IMR-90 (cell line): ENCODE measurements at regions not wholly inside any gene's neighbourhood (a gene's known extent, or its start where the extent isn't known, plus 50 kb on each side); places are given as distances from the start of the nearest gene placed in this dataset.

Source experiments
- CEBPB ChIP-seq: IDR thresholded peaks from 2 replicates; pipeline ENCODE4 v1.6.1; 2012; ENCODE audit warnings: low read depth, low read length, improper control_type of control experiment
- NFE2L2 ChIP-seq: fragments of 150-350 bp; IDR thresholded peaks from 2 replicates; pipeline ENCODE4 v1.6.1; 2016; ENCODE audit warnings: low read depth, mild to moderate bottlenecking, low read length
- TF ChIP-seq, protein P1 (sequence below): conservative IDR thresholded peaks from 2 replicates; pipeline ENCODE4 v1.5.1; 2012; ENCODE audit warnings: mild to moderate bottlenecking, low read depth, low read length, improper control_type of control experiment

DNA sequence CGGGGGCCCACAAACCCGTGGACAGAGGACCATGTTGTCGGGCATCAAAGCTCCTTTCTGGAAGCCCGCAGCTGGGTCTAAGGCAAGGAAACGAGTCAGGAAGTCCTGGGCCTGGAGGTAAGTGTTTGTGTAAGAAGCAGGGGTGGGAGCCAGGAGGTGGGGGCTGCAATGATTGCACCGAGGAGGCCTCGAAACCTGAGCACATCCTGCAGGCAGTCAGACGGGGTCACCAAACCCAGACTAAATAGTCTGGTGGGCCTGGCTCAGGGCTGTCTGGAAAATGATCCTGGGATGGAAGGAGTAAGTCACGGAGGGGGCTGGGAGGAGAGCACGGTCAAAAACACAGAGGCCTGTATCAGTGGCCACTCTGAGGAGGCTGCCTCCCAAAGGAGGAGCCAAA, 539.2 kb downstream of the MN1 start:
- no peak for TF ChIP-seq NFE2L2
- TF ChIP-seq, protein P1, sequence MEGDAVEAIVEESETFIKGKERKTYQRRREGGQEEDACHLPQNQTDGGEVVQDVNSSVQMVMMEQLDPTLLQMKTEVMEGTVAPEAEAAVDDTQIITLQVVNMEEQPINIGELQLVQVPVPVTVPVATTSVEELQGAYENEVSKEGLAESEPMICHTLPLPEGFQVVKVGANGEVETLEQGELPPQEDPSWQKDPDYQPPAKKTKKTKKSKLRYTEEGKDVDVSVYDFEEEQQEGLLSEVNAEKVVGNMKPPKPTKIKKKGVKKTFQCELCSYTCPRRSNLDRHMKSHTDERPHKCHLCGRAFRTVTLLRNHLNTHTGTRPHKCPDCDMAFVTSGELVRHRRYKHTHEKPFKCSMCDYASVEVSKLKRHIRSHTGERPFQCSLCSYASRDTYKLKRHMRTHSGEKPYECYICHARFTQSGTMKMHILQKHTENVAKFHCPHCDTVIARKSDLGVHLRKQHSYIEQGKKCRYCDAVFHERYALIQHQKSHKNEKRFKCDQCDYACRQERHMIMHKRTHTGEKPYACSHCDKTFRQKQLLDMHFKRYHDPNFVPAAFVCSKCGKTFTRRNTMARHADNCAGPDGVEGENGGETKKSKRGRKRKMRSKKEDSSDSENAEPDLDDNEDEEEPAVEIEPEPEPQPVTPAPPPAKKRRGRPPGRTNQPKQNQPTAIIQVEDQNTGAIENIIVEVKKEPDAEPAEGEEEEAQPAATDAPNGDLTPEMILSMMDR = no peak
- TF ChIP-seq CEBPB = no peak
